Spleen (tissue), 11 donors: ENCODE measurements at regions not wholly inside any gene's neighbourhood (a gene's known extent, or its start where the extent isn't known, plus 50 kb on each side); places are given as distances from the start of the nearest gene placed in this dataset.

ENCODE experiments used
- DNase-seq: peaks from one replicate; pipeline ENCODE4 v3.0.0-alpha.2; 2020
- H3K27ac ChIP-seq, 8 donors: fragments of 200-600 bp; sonication (generic) in 7 of 8; 1 replicate in 4 of 8; 2 replicates in 4 of 8; pipeline versions ENCODE4 v1.5.0 to v1.8.0; 2016 to 2021; ENCODE audit warnings: inconsistent platforms in 4 of 8, mild to moderate bottlenecking in 4 of 8, moderate library complexity in 1 of 8
- H3K27me3 ChIP-seq, 7 donors: fragments of 200-600 bp; sonication (generic) in 6 of 7; replicated peaks in 1 of 7; 1 replicate in 4 of 7; 2 replicates in 3 of 7; pipeline versions ENCODE4 v1.5.0 to v1.8.0; 2016 to 2021; ENCODE audit warnings: inconsistent platforms in 3 of 7, mild to moderate bottlenecking in 1 of 7
- H3K36me3 ChIP-seq, 6 donors: fragments of 200-600 bp; sonication (generic) in 5 of 6; 1 replicate in 4 of 6; 2 replicates in 2 of 6; pipeline versions ENCODE4 v1.5.0 to v1.8.0; 2016 to 2021; ENCODE audit warnings: inconsistent platforms in 2 of 6
- H3K4me1 ChIP-seq, 6 donors: fragments of 200-600 bp; sonication (generic) in 5 of 6; 1 replicate in 3 of 6; 2 replicates in 3 of 6; pipeline versions ENCODE4 v1.5.0 to v1.8.0; 2016 to 2021; ENCODE audit warnings: inconsistent platforms in 3 of 6
- H3K4me3 ChIP-seq, 8 donors: fragments of 200-600 bp; sonication (generic) in 7 of 8; 1 replicate in 4 of 8; 2 replicates in 4 of 8; pipeline versions ENCODE4 v1.5.0 to v1.8.0; 2016 to 2021; ENCODE audit warnings: inconsistent platforms in 4 of 8, mild to moderate bottlenecking in 4 of 8, moderate library complexity in 2 of 8
- H3K9me3 ChIP-seq, 8 donors: fragments of 200-600 bp; sonication (generic) in 7 of 8; 1 replicate in 4 of 8; 2 replicates in 4 of 8; pipeline versions ENCODE4 v1.5.0 to v1.8.0; 2016 to 2021; ENCODE audit warnings: inconsistent platforms in 4 of 8
- CTCF ChIP-seq, 11 experiments: fragments of 200-600 bp in 7 of 11; fragments of 450-650 bp in 4 of 11; sonication (generic) in 4 of 11; IDR thresholded peaks in 8 of 11; conservative IDR thresholded peaks in 3 of 11; 1 replicate in 7 of 11; 2 replicates in 4 of 11; pipeline versions ENCODE4 v1.4.0 to v1.8.0; 2016 to 2021; ENCODE audit warnings: antibody characterized with exemption in 11 of 11, inconsistent platforms in 4 of 11, mild to moderate bottlenecking in 1 of 11
- POLR2A ChIP-seq, 3 donors: fragments of 450-650 bp; IDR thresholded peaks; one replicate each; pipeline ENCODE4 v1.5.1; 2017; ENCODE audit warnings: antibody characterized with exemption in 3 of 3, mild to moderate bottlenecking in 1 of 3
- POLR2AphosphoS5 ChIP-seq, 3 donors: sonication (generic); formaldehyde crosslinking; IDR thresholded peaks; one replicate each; pipeline ENCODE4 v1.5.1; 2017; ENCODE audit warnings: antibody characterized with exemption in 3 of 3
- WGBS, 5 donors: extraction: QIAGEN DNeasy Blood & Tissue Kit in 3 of 5; methylation state at CpG; one replicate each; pipeline versions ENCODE4 v1.1.5 to v1.1.7; 2013 to 2018; 5-methylcytosine and 5-hydroxymethylcytosine counted together
- intact Hi-C: fragments of 100-400 bp; cut with DNase I; formaldehyde crosslinking; loops from one replicate; pipeline ENCODE4 v1.15.0; 2023; ENCODE audit warnings: low total_unique reads
- donor health status: healthy with polysubstance abuse.
- donor health status: DM: no; HTN: no; CAD: no; lungs with moderate emphysema.
- donor health status: DM: no; HTN: no; CAD: no.
- donor health status: Bipolar disorder and iron deficiency.
- donor health status: healthy.
- donor health status: DM: no; HTN: no; CAD: no.
- donor health status: DM: yes; HTN: yes; CAD: no.

- TF ChIP-seq POLR2A (IDR thresholded peaks at IDR 0.05) = no peak
- TF ChIP-seq CTCF (IDR thresholded peaks at IDR 0.05 in 8 of 11, conservative IDR thresholded peaks at IDR 0.05 in 3 of 11) = no peak
- TF ChIP-seq POLR2AphosphoS5 (IDR thresholded peaks at IDR 0.05) = no peak
- intact Hi-C loops = no loop called here
- no peak overlapping the region for H3K4me3 ChIP-seq
- H3K9me3 ChIP-seq = peaks cover 0 to 24% (median 2%) of the 10 kb centered on the region in 8 donors
- H3K4me1 ChIP-seq = no peaks in the 10 kb centered on the region
- H3K27me3 ChIP-seq = no peaks in the 10 kb centered on the region
- no peak overlapping the region for H3K27ac ChIP-seq
- H3K36me3 ChIP-seq = no peaks in the 10 kb centered on the region
- DNase-seq = no peak
Observed at GRCh38 chr7:15143936-15144335, 241.4 kb upstream of the DGKB start.

- WGBS, 5 donors = 83 to 85% (median 84%) methylated on average over 3 of the region's 3 CpGs
- no peaks in the 10 kb centered on the region for H3K4me1 ChIP-seq
Observed at GRCh38 chr7:15143121-15143520, 240.6 kb upstream of the DGKB start.

GRCh38 chr7:15140431-15140830, 237.9 kb upstream of the DGKB start:
- 90 to 99% (median 91%) methylated on average over 2 of the region's 2 CpGs for WGBS, 5 donors
- intact Hi-C loops = no loop called here

More at GRCh38 chr7:15143121-15143520, 240.6 kb upstream of the DGKB start:
- Histone ChIP-seq H3K27ac (no peak overlapping the region), H3K9me3 (peaks cover 0 to 16% (median 2%) of the 10 kb centered on the region in 8 donors), H3K4me3 (no peak overlapping the region), H3K27me3 (no peaks in the 10 kb centered on the region), H3K36me3 (no peaks in the 10 kb centered on the region)
- no peak for TF ChIP-seq POLR2A (IDR thresholded peaks at IDR 0.05)
- no peak for TF ChIP-seq CTCF (IDR thresholded peaks at IDR 0.05 in 8 of 11, conservative IDR thresholded peaks at IDR 0.05 in 3 of 11)
- no peak for TF ChIP-seq POLR2AphosphoS5 (IDR thresholded peaks at IDR 0.05)
- intact Hi-C loops = no loop called here
- no peak for DNase-seq

GRCh38 chr7:15131661-15132060, 229.1 kb upstream of the DGKB start:
- no peak overlapping the region for H3K4me3 ChIP-seq
- H3K36me3 ChIP-seq = no peaks in the 10 kb centered on the region
- H3K9me3 ChIP-seq = no peaks in the 10 kb centered on the region
- intact Hi-C loops = no loop called here
- no peaks in the 10 kb centered on the region for H3K27me3 ChIP-seq
- H3K4me1 ChIP-seq = no peaks in the 10 kb centered on the region
- 62 to 82% (median 78%) methylated on average over 1 of the region's 1 CpG for WGBS, 5 donors
- TF ChIP-seq CTCF (IDR thresholded peaks at IDR 0.05 in 8 of 11, conservative IDR thresholded peaks at IDR 0.05 in 3 of 11) (no peak), POLR2A (IDR thresholded peaks at IDR 0.05) (no peak), POLR2AphosphoS5 (IDR thresholded peaks at IDR 0.05) (no peak)
- no peak overlapping the region for H3K27ac ChIP-seq
- DNase-seq = no peak

More at GRCh38 chr7:15140431-15140830, 237.9 kb upstream of the DGKB start:
- TF ChIP-seq POLR2A (IDR thresholded peaks at IDR 0.05) = no peak
- no peak for TF ChIP-seq CTCF (IDR thresholded peaks at IDR 0.05 in 8 of 11, conservative IDR thresholded peaks at IDR 0.05 in 3 of 11)
- no peak for TF ChIP-seq POLR2AphosphoS5 (IDR thresholded peaks at IDR 0.05)
- Histone ChIP-seq H3K27me3 (no peaks in the 10 kb centered on the region), H3K4me1 (no peaks in the 10 kb centered on the region), H3K9me3 (peaks cover 0 to 6% (median 0%) of the 10 kb centered on the region in 8 donors), H3K4me3 (no peak overlapping the region), H3K36me3 (no peaks in the 10 kb centered on the region), H3K27ac (no peak overlapping the region)
- DNase-seq = no peak
